Lung (tissue), 9 donors: ENCODE measurements at regions not wholly inside any gene's neighbourhood (a gene's known extent, or its start where the extent isn't known, plus 50 kb on each side); places are given as distances from the start of the nearest gene placed in this dataset.
A peak's percentile ranks its signal among the peaks of the same experiment; 100 is the strongest.
"Not testable (repeated sequence)": the region's sequence is repeated elsewhere in the genome, so short reads cannot be mapped to it uniquely, and the experiment has no call there.

Experiments used
- ATAC-seq: fragments of 200-7000 bp; cut with Tn5 transposase; one replicate; pipeline ENCODE4 v1.9.1; 2020; ENCODE audit warnings: moderate number of reproducible peaks; ENCODE audit not compliant: insufficient read depth, low FRiP score
- DNase-seq, 3 donors: peaks; one replicate each; pipeline ENCODE4 v3.0.0-alpha.2; 2013 to 2017
- H3K27ac ChIP-seq, 2 donors: one replicate each; pipeline ENCODE4 v1.5.1; 2013; ENCODE audit warnings: mild to moderate bottlenecking in 2 of 2, moderate library complexity in 2 of 2, control low read depth in 1 of 2, inconsistent platforms in 1 of 2, low read depth in 1 of 2, low read length in 1 of 2
- H3K27me3 ChIP-seq, 3 donors: one replicate each; pipeline ENCODE4 v1.5.1; 2013; ENCODE audit warnings: low read length in 2 of 3; ENCODE audit not compliant: control insufficient read depth in 3 of 3, insufficient read depth in 3 of 3
- H3K36me3 ChIP-seq, 4 donors: one replicate each; pipeline ENCODE4 v1.5.1; 2013; ENCODE audit warnings: low read length in 4 of 4, mild to moderate bottlenecking in 1 of 4, moderate library complexity in 1 of 4; ENCODE audit not compliant: control insufficient read depth in 4 of 4, insufficient read depth in 4 of 4
- H3K4me1 ChIP-seq, 5 donors: one replicate each; pipeline ENCODE4 v1.5.1; 2013; ENCODE audit warnings: low read length in 5 of 5, mild to moderate bottlenecking in 2 of 5, moderate library complexity in 1 of 5; ENCODE audit not compliant: control insufficient read depth in 5 of 5, insufficient read depth in 5 of 5
- H3K4me3 ChIP-seq: one replicate; pipeline ENCODE4 v1.5.1; 2013; ENCODE audit warnings: mild to moderate bottlenecking, control low read depth, moderate library complexity
- H3K9ac ChIP-seq, 2 donors: one replicate each; pipeline ENCODE4 v1.5.1; 2013; ENCODE audit warnings: low read length in 2 of 2, control low read depth in 1 of 2; ENCODE audit not compliant: insufficient read depth in 1 of 2
- H3K9me3 ChIP-seq, 4 donors: one replicate each; pipeline ENCODE4 v1.5.1; 2013; ENCODE audit warnings: low read length in 3 of 4, mild to moderate bottlenecking in 1 of 4, moderate library complexity in 1 of 4; ENCODE audit not compliant: control insufficient read depth in 4 of 4, insufficient read depth in 3 of 4
- WGBS, 2 donors: extraction: QIAGEN DNeasy Blood & Tissue Kit; methylation state at CpG; one replicate each; pipeline ENCODE4 v1.1.7; 2013; 5-methylcytosine and 5-hydroxymethylcytosine counted together
- donor health status: Bipolar disorder and iron deficiency.
- donor health status: healthy.
- donor health status: DM: yes; HTN: yes; CAD: no.

- WGBS, 2 donors, result 2% methylated on average over 6 of the region's 42 CpGs; no CpG with 5 or more reads in 1 of the 2 donors
- DNase-seq, H3K4me3 ChIP-seq, H3K27me3 ChIP-seq, H3K4me1 ChIP-seq, H3K36me3 ChIP-seq, H3K9me3 ChIP-seq, ATAC-seq, H3K9ac ChIP-seq: not testable (repeated sequence)
- peak overlapping the region in 1 of 2 donors; percentile 53 for H3K27ac ChIP-seq
These were observed 170.8 kb downstream of the GTF2H2C_2 start for GRCh38 chr5:70585996-70586395.
